ENCODE measurements at regions not wholly inside any gene's neighbourhood (a gene's known extent, or its start where the extent isn't known, plus 50 kb on each side); places are given as distances from the start of the nearest gene placed in this dataset.

DNA sequence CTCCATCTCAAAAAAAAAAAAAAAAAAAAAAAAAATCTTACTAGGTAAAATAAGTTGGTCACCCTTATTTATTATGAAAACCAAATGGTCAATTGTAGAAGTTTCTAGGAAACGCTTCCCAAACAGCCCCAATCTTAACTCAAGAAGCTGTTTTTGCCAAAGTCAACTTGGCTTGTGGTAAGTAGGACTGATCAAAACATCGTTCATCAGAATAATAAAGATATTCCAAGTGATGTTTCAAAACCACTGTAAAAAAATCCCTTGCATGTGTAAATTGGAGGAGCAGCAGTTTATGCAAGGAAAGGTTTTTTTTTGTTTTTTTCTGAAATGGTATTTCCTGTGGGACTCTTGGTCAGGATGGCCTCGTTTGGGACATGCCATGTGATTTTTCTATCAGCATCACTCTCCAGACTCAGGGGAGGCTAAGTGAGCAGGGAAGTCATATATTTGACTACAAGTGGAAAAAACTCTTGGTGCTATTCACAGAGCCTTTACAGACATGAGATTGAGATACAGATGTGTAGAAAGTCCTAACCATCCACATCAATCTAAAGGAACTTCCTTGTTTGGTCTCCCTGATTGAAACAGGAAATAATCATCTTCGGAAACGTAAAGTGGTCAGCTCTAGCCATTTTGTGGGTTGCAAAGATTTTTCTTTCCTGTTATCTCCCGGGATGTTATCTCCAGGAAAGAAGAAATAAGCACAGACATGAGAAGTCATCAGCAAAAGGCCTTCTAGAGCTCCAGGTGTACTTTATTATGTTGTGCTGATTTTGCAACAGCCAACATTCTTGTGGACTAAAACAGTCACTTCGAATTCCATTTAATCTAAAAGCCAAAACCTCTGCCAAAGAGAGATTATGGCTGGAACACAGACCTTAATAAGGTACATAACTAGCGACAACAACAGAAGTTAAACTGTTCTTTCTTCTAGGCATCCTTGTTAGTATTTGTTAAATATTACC, 177.8 kb downstream of the EDN1 start:
- TF ChIP-seq, protein P1, sequence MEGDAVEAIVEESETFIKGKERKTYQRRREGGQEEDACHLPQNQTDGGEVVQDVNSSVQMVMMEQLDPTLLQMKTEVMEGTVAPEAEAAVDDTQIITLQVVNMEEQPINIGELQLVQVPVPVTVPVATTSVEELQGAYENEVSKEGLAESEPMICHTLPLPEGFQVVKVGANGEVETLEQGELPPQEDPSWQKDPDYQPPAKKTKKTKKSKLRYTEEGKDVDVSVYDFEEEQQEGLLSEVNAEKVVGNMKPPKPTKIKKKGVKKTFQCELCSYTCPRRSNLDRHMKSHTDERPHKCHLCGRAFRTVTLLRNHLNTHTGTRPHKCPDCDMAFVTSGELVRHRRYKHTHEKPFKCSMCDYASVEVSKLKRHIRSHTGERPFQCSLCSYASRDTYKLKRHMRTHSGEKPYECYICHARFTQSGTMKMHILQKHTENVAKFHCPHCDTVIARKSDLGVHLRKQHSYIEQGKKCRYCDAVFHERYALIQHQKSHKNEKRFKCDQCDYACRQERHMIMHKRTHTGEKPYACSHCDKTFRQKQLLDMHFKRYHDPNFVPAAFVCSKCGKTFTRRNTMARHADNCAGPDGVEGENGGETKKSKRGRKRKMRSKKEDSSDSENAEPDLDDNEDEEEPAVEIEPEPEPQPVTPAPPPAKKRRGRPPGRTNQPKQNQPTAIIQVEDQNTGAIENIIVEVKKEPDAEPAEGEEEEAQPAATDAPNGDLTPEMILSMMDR (IDR thresholded peaks at IDR 0.05), result no peak
- TF ChIP-seq POLR2AphosphoS5 (IDR thresholded peaks at IDR 0.05) (no peak), POLR2A (IDR thresholded peaks at IDR 0.05) (no peak)

Measured in breast epithelium (tissue), 3 donors.